NCI-H2227 (cell line): ENCODE measurements at regions not wholly inside any gene's neighbourhood (a gene's known extent, or its start where the extent isn't known, plus 50 kb on each side); places are given as distances from the start of the nearest gene placed in this dataset.
"Not testable (repeated sequence)": the region's sequence is repeated elsewhere in the genome, so short reads cannot be mapped to it uniquely, and the experiment has no call there.

ENCODE experiments used
- DNase-seq: peaks from one replicate; lab custom pipeline; 2025; ENCODE audit not compliant: unreplicated experiment; lab: John Stamatoyannopoulos, UW

DNA sequence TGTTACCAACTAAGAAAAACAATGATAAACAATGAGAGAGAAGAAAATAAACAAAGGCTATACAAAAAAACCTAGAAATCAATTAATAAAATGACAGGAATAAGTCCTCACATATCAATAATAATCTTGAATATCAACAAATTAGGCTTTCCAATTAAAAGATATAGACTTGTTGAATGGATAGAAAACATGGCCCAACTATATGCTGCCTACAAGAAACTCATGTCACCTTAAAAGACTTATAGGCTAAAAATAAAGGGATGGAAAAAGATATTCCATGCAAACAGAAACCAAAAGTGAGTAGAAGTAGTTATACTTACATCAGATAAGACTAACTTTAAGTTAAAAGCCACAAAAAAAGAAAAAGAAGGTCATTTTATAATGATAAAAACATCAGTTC lies 183.9 kb downstream of the MYRFL start:
- DNase-seq, result no peak

DNA sequence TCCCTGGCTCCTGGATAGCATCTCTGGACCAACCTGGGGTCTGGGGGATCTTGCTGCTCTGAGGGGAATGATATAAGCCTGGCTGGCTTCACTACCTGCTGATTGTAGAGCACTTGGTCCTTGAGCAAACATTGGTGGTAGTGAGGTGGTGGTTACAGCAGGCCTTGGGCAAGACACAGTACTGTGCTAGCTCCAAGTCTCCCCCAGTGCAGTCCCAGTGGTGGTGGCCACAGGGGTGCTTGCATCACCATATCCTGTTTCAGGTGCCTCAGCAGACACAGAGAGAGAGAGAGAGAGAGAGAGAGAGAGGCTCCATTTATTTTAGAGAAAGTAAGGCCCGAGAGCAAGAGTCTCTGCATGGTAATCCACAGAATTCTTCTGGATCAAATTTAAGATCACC lies 186.3 kb downstream of the MYRFL start:
- DNase-seq, result no peak

DNA sequence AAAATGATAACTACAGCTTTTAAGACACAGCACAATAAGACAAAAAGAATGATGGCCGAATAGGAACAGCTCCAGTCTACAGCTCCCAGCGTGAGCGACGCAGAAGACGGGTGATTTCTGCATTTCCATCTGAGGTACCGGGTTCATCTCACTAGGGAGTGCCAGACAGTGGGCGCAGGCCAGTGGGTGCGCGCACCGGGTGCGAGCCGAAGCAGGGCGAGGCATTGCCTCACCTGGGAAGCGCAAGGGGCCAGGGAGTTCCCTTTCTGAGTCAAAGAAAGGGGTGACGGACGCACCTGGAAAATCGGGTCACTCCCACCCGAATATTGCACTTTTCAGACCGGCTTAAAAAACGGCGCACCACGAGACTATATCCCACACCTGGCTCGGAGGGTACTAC lies 188.0 kb downstream of the MYRFL start:
- DNase-seq, result not testable (repeated sequence)

DNA sequence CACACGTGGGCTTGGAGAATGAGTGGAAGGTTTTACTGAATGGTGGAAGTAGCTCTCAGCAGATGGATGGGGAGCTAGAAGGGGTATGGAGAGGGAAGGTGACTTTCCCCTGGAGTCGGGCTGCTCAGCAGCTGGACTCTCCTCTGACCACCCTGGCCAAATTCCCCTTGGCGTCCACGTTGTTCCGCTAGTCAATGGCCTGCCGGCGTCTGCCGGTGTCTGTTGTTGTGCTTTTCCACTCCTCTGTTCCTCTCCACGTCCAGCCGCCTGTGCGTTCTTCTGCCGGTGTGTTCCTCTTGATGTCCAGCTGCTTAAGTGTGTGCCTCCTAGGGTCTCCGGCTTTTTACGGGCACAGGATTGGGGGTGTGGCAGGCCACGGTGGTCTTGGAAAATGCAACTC lies 203.5 kb downstream of the MYRFL start:
- no peak for DNase-seq

DNA sequence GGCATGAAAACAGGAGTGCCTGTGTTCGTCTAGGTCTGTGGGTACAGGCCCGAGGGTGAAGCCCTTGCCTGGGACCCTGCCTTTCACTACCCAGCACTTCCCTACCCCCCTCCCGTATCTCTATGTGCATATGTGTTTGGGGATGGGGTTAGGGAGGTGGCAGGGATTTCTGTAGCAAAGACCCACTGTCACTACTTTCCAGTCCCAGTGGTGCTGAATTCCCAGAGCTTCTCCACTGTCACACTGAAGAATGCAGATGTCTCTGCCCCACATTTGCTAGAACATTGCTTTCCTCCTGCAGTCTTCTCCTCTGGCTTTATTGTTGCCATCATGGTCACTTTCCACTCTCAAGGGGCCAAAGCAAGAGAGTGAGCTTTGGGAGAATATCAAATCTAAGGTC lies 203.9 kb downstream of the MYRFL start:
- DNase-seq, result no peak

DNA sequence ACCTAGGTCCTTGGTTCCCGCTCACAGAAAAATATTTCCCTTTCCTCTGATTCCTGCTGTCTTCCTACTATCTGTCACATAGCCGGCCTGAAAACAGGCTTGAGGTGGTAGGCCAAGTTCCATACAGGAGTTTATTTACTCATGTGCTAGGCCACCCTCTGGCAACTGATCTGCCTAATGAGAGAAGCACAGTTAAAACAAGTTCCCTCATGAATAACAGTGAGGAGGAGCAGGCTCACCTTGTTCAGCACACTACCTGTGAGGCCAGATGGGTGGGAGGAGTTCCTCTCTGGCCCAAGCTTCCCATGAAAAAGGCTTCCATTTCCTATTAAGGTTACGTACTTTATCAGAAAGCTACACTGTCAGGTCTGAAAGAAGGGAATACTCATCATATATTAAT lies 206.0 kb downstream of the MYRFL start:
- DNase-seq, result no peak

DNA sequence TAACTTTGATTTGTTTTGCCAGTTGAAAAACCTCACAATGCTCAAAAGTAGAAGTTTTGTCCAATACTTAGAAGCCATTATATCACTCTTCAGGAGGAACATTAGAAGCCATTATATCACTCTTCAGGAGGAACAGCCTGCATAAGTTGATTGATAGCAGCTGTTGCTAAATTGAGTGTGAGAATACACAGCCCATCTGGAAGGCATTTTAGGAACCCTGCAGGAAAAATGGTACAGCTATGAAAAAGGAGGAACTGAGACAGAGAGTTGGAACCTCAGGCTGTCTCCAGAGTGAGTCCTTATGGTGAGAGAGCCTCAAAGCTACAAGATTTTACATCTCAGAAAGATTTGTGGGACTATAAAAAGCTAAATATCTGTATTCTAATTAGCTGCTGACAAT lies 207.0 kb downstream of the MYRFL start:
- no peak for DNase-seq

DNA sequence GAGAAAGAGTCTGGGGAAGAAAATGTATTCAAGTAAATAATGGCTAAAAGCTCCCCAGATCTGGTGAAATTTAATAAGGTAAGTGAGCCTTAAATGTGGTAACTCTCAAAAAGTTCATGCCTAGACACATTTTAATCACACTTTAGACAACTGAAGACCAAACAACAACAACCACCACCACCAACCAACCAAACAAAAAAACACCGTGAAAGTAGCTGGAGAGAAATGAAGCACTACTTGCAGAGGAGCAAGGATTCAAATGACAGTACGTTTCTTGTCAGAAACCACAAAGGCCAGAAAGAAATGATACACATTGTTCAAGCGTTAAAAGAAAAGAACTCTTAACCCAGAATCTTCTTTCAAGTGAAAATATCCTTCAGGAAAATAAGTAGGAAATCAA lies 208.3 kb downstream of the MYRFL start:
- DNase-seq, result no peak

DNA sequence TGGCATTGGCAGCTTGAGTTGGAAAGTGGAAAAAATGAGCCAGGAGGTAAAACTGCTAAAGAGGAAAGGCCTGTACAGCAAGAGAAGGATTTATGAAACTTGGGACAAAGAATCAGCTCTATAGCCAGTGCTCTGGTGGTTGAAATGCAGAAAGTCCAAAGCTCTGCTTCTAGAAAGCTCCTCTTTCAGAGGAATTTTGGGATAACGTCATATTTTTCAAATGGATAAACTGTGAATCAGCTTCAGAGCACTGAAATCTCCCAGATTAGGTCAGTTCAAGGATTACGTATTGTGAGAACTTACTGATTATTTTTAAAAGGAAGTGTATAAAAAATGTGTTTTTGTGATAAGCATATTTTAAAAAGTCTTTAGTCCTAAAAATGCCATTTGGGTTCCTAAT lies 203.1 kb upstream of the CNOT2 start:
- no peak for DNase-seq

DNA sequence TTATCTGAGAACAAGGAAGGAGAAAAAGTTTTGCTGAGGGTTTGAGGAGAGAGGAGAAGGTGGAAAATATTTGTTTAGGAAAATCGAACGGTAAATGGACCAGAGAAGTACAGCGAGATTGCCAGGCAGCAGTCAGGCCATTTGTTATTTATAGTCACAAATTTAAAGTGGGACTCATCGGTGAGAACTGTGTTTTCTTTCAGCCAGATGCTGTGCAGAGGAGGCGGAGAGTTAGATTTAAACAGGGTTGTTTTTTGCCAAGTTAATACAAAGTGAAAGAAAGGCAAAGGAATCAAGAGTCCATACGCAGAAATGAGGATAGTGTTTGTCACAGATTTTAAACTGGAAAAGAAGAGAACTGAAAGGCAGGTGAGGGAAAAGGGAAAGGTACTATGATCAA lies 200.6 kb upstream of the CNOT2 start:
- DNase-seq, result no peak

DNA sequence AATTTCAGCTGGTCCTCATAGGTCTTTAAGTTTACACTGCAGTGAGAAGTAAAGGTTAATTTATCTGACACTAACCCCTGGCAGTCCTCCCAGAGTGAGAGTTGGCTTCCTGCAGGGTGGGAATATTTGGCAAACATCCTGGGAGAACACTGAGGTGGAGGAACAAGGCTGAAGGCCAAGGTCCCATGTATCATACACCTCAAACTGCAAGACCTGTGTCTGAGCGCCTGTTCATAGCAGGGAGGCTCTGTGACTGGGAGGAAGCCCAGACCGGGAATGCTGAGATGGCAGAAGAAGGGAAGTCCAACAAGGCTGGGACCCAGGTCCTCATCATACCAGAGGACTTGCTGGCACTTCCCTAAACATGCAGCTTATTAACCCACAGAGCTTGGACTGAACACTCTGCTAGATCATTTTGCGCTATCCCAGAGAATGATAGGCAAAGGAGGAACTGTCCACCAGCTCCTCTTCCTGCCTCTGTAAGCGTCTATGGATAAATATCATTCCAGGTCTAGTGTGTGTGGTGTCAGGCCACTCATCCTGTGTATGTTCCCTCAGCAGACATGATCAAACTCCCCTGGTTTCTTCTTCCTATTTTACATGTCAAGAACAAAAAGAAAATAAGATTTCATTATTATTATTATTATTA lies 199.6 kb upstream of the CNOT2 start:
- no peak for DNase-seq

DNA sequence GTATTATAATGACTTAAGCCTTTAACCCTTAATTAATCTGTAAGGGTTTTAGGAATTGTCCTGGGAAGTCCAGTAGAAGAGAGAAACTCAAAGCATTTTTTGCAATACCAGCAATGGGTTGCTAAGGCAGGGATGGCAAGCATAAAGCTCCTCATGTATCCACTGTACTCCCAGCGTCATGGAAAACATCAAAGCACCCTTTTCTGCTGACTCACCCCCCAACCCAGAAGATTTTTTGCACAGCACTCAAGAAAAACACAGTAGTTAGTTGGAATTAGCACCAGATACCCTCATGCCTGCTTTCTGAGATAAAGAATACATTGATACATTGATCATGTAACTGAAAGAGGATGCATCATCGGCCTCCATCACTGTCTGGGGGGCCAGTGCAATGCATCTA lies 199.1 kb upstream of the CNOT2 start:
- no peak for DNase-seq

DNA sequence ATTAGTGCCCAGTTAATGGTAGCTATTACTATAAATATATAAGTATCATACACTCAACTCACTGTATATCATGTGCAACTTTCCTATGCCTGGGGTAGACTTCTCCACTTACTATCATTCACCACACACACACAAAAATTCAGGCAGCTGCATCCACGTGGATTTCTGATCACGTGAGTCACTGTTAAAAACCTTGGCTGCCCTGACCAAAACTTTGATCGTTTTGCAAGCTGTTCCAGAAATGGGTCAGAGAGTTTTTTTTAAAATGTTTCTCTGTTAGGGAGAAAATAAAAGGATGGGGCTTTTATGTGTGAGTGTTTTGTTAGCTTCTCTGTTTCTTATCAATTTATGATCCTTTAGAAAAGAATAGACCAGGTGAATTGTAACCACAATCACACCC lies 198.2 kb upstream of the CNOT2 start:
- DNase-seq, result no peak

DNA sequence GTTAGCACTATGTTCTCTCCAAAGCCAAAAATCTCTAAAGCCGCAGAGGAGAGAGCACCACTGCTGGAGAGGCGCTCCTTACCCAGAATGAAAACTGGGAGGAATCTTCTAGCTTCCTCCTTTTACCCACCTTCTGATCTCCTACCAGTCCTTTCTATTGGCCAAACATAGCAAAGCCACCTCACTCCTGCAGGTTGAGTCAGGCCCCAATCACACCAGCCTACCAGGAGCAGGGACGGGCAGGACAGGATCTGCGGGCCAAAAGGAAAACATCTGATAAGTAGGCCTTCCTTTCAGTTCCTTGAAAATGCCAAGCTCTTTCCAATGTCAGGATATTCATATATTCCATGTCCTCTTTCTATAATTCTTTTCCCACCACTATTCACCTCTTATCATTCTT lies 197.7 kb upstream of the CNOT2 start:
- no peak for DNase-seq

DNA sequence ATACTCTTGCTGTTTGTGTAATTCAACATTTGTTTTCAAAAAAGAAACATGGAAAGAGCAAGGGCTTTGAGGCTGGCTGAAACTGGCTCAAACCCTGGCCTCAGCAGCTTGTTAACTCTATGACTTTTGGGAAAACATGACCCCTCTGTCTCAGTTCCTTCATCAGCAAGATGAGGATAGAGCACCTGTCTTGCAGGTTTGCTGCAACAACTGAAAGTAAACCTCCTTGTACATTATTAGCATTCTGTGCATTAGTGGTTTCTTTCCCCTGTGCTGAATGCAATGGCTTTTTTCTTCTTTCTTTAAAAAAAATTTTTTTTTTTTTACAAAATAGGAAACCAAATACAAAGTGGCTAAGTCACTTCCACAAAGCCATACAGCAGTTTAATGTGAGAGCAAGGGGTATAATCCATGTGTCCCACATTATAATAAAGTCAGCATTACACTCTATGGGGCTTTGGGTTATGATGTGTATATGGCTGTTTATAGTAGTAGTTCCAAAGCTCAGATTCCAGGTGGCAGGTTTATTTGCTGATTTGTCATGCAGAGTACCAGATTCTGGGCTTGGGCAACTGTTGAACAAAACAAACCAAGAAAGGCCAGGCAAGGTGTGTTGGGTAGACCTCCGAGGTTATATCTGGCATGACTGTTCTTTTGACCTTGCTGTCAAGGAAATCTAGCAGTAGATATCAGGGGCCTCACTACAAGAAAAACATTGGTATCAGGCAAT lies 194.5 kb upstream of the CNOT2 start:
- no peak for DNase-seq

DNA sequence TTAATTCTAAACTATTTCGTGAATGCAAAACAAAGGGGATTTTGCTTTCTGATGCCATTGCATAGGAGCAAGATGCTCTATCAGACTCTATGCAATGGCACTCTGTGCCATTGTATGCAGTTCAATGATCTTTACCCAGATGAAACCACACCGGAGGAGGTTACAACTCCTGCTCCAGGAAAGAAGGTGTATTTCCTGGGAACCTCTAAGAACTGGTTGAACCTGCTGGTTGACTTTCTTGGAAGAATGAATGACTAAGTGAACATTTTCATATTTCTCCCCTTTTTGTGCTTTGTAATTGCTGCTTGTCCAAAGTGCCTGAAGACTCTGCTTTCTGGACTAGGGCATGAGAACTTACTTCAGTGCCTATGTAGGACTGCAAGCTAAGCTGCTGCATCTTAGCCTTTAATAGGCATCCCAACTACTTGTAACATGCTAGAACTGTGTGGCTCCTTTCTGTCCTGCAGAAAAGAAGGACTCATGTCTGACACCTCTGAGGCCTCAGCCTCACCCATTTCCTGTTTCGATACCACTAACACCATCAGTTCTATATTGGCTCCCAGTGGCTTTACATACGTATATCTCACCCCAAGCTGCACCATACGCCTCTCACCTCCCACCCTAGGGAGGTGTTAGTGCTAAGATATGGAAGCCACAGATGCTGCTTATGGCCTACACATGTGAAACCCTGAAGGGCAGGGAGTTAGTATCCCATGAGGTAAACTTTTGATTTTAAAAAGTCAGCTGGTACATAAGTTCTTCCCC lies 193.5 kb upstream of the CNOT2 start:
- DNase-seq, result no peak

DNA sequence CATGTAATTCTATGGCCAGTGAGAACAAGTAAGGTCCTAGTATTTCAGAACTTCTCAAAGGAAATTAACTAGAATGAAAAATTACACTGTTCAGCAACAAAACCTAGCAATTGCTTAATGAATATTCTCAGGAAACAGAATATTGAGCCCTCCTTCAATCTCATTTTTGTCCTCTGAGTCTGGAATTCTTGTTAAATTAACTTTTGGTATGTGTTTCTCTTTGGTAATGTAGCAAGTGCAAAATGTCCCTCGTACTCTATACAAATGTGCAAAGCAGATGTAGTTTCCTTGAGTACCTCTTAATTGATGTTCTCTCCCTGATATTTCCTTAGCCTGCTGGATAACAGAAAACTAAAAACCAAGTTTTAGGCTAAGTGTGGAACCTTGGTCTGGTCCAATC lies 190.8 kb upstream of the CNOT2 start:
- DNase-seq, result no peak

DNA sequence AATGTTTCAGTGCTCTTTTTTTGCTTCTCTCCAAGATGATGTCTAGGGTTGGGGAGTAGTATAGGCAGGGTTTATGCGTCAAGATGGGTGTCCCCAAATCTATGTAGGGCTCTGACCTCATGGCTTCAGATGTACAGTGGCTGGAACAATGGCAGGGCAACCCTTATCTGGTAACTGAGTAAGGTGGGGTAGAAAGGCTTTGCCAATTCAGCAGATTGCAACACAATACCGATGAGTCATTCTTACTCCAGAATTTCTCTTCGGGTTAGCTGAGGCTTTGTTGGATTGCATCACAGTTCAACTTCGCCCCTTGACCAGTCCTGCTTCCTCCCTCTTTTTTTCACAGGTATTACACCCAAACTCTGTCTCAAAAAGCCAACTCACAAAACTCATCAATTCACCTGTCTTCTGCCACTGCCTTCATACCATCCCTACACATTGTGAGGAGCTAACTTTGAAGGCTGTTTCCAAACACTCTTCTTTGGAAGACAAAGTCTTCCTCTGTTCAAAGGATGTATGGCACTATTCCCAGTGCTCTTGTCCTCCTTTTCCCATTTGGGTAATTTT lies 190.2 kb upstream of the CNOT2 start:
- DNase-seq, result no peak

DNA sequence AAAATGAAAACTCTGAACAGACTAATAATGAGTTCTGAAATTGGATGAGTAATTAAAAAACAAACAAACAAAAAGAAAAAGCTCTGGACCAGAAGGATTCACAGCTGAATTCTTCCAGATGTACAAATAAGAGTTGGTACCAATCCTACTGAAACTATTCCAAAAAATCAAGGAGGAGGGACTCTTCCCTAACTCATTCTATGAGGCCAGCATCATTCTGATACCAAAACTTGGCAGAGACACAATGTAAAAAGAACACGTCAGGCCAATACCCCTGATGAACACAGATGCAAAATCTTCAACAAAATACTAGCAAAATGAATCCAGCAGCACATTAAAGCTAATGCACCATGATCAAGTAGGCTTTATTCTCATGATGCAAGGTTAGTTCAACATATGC lies 183.9 kb upstream of the CNOT2 start:
- DNase-seq, result no peak

DNA sequence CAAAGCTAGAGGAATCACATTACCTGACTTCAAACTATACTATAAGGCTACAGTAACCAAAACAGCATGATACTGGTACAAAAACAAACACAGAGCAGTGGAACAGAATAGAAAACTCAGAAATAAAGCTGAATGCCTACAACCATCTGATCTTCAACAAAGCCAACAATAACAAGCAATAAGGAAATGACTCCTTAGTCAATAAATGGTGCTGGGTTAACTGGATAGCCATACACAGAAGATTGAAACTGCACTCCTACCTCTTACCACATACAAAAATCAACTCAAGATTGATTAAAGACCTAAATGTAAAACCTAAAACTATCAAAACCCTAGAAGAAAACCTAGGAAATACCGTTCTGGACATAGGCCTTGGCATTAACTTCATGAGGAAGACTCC lies 182.6 kb upstream of the CNOT2 start:
- no peak for DNase-seq

DNA sequence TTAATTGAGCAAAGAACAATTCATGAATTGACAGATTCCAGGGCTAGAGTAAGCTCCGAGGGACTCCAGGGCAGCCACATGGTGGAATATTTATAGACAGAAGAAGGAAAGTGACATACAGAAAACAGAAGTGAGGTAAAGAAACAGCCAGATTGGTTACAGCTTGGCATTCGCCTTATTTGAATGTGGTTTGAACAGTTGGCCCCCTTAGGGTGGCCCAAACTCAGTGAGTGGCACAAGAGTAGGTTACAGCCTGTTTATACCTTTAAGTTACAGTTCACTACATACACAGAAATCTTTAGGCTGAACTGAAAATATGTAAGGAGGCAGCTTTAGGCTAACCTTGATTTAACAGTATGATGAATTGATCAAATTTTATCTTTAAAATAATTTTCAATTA lies 174.5 kb upstream of the CNOT2 start:
- DNase-seq, result no peak
